H9 (cell line): ENCODE measurements at regions not wholly inside any gene's neighbourhood (a gene's known extent, or its start where the extent isn't known, plus 50 kb on each side); places are given as distances from the start of the nearest gene placed in this dataset.

Source experiments
- DNase-seq: peaks from one replicate; pipeline ENCODE4 v3.0.0-alpha.2; 2017
- H2AFZ ChIP-seq: one replicate; pipeline ENCODE4 v1.6.1; 2013; ENCODE audit warnings: mild to moderate bottlenecking, low read length, control low read depth, moderate library complexity
- H2AK5ac ChIP-seq: 2 replicates; pipeline ENCODE4 v1.6.1; 2013; ENCODE audit warnings: low read length, control low read depth, mixed read lengths; ENCODE audit not compliant: insufficient read length
- H2BK120ac ChIP-seq: one replicate; pipeline ENCODE4 v1.6.1; 2013; ENCODE audit warnings: low read depth, mild to moderate bottlenecking, low read length, control low read depth, inconsistent platforms; ENCODE audit not compliant: poor library complexity, severe bottlenecking
- H2BK12ac ChIP-seq: 2 replicates; pipeline ENCODE4 v1.6.1; 2013; ENCODE audit warnings: low read length, control low read depth, mixed read lengths, low read depth; ENCODE audit not compliant: insufficient read length
- H2BK15ac ChIP-seq: 2 replicates; pipeline ENCODE4 v1.6.1; 2013; ENCODE audit warnings: low read depth, low read length, control low read depth
- H2BK20ac ChIP-seq: one replicate; pipeline ENCODE4 v1.6.1; 2013; ENCODE audit warnings: low read depth, mild to moderate bottlenecking, low read length, control low read depth, inconsistent platforms; ENCODE audit not compliant: poor library complexity, severe bottlenecking
- H2BK5ac ChIP-seq: 2 replicates; pipeline ENCODE4 v1.6.1; 2013; ENCODE audit warnings: low read length, control low read depth, mixed read lengths; ENCODE audit not compliant: insufficient read length
- H3K14ac ChIP-seq: 2 replicates; pipeline ENCODE4 v1.6.1; 2013; ENCODE audit warnings: low read length, control low read depth; ENCODE audit not compliant: insufficient read depth
- H3K18ac ChIP-seq: 2 replicates; pipeline ENCODE4 v1.6.1; 2013; ENCODE audit warnings: low read depth, mild to moderate bottlenecking, mixed read lengths, low read length, control low read depth; ENCODE audit not compliant: insufficient read length
- H3K23ac ChIP-seq: 2 replicates; pipeline ENCODE4 v1.6.1; 2013; ENCODE audit warnings: low read length, control low read depth, mixed read lengths, low read depth; ENCODE audit not compliant: insufficient read length
- H3K23me2 ChIP-seq: 2 replicates; pipeline ENCODE4 v1.6.1; 2013; ENCODE audit warnings: low read depth, mild to moderate bottlenecking, mixed read lengths, low read length, control low read depth; ENCODE audit not compliant: insufficient read length, poor library complexity, severe bottlenecking
- H3K27ac ChIP-seq: 2 replicates; pipeline ENCODE4 v1.5.1; 2013; ENCODE audit warnings: low read length, control low read depth, mixed read lengths, low read depth; ENCODE audit not compliant: insufficient read length
- H3K27me3 ChIP-seq: 2 replicates; pipeline ENCODE4 v1.6.1; 2013; ENCODE audit warnings: low read length, control low read depth, inconsistent platforms; ENCODE audit not compliant: insufficient read depth
- H3K4ac ChIP-seq: 2 replicates; pipeline ENCODE4 v1.6.1; 2013; ENCODE audit warnings: low read depth, mild to moderate bottlenecking, control low read depth, inconsistent platforms, low read length, moderate library complexity
- H3K4me1 ChIP-seq: 2 replicates; pipeline ENCODE4 v1.6.1; 2013; ENCODE audit warnings: low read length, control low read depth, inconsistent platforms; ENCODE audit not compliant: insufficient read depth
- H3K4me2 ChIP-seq: 2 replicates; pipeline ENCODE4 v1.6.1; 2013; ENCODE audit warnings: low read length, control low read depth, mixed read lengths; ENCODE audit not compliant: insufficient read length, insufficient read depth
- H3K56ac ChIP-seq: 2 replicates; pipeline ENCODE4 v1.6.1; 2013; ENCODE audit warnings: low read depth, mild to moderate bottlenecking, mixed read lengths, low read length, control low read depth; ENCODE audit not compliant: insufficient read length
- H3K79me1 ChIP-seq: 2 replicates; pipeline ENCODE4 v1.6.1; 2013; ENCODE audit warnings: low read depth, mild to moderate bottlenecking, moderate library complexity, low read length, control low read depth, inconsistent platforms; ENCODE audit not compliant: insufficient read depth, poor library complexity, severe bottlenecking
- H3K79me2 ChIP-seq: 2 replicates; pipeline ENCODE4 v1.6.1; 2013; ENCODE audit warnings: low read length, control low read depth, inconsistent platforms; ENCODE audit not compliant: insufficient read depth
- H3K9ac ChIP-seq: 2 replicates; pipeline ENCODE4 v1.6.1; 2013; ENCODE audit warnings: low read length, control low read depth, mixed read lengths; ENCODE audit not compliant: insufficient read length; ENCODE audit errors: extremely low read depth
- H3K9me3 ChIP-seq: one replicate; pipeline ENCODE4 v1.6.1; 2013; ENCODE audit warnings: low read depth, low read length, inconsistent platforms; ENCODE audit not compliant: control insufficient read depth
- H3T11ph ChIP-seq: one replicate; pipeline ENCODE4 v1.6.1; 2013; ENCODE audit warnings: mild to moderate bottlenecking, low read length, control low read depth, inconsistent platforms
- H4K20me1 ChIP-seq: one replicate; pipeline ENCODE4 v1.6.1; 2013; ENCODE audit not compliant: control insufficient read depth, insufficient read length, insufficient read depth
- H4K5ac ChIP-seq: 2 replicates; pipeline ENCODE4 v1.6.1; 2013; ENCODE audit warnings: low read depth, mild to moderate bottlenecking, mixed read lengths, low read length, control low read depth; ENCODE audit not compliant: insufficient read length
- H4K8ac ChIP-seq: replicated peaks from 2 replicates; pipeline ENCODE4 v1.6.1; 2013; ENCODE audit warnings: low read length, control low read depth, mixed read lengths, low read depth; ENCODE audit not compliant: insufficient read length
- H4K91ac ChIP-seq: 2 replicates; pipeline ENCODE4 v1.6.1; 2013; ENCODE audit warnings: low read depth, mild to moderate bottlenecking, moderate library complexity, mixed read lengths, low read length, control low read depth; ENCODE audit not compliant: insufficient read length
- H3K27ac Mint-ChIP-seq, 3 experiments: 2 replicates in 2 of 3; 3 replicates in 1 of 3; pipeline ENCODE4 v1.8.0; 2020 to 2021; ENCODE audit warnings: mixed read lengths in 3 of 3, mild to moderate bottlenecking in 1 of 3, moderate library complexity in 1 of 3
- H3K27me3 Mint-ChIP-seq: 2 replicates; pipeline ENCODE4 v1.8.0; 2021; ENCODE audit warnings: low read depth, mild to moderate bottlenecking, moderate library complexity, mixed read lengths
- H3K36me3 Mint-ChIP-seq, 3 experiments: 2 replicates in 2 of 3; 3 replicates in 1 of 3; pipeline ENCODE4 v1.8.0; 2020 to 2021; ENCODE audit warnings: low read depth in 3 of 3, mixed read lengths in 3 of 3; ENCODE audit not compliant: insufficient read depth in 1 of 3
- H3K4me1 Mint-ChIP-seq, 2 experiments: 2 replicates each; pipeline ENCODE4 v1.8.0; 2020; ENCODE audit warnings: mixed read lengths in 2 of 2
- H3K4me3 Mint-ChIP-seq, 2 experiments: 2 replicates in 1 of 2; 3 replicates in 1 of 2; pipeline ENCODE4 v1.8.0; 2020 to 2021; ENCODE audit warnings: mild to moderate bottlenecking in 2 of 2, mixed read lengths in 2 of 2, moderate library complexity in 1 of 2
- H3K9me3 Mint-ChIP-seq, 2 experiments: 2 replicates in 1 of 2; 3 replicates in 1 of 2; pipeline ENCODE4 v1.8.0; 2020; ENCODE audit warnings: mild to moderate bottlenecking in 2 of 2, mixed read lengths in 2 of 2, moderate library complexity in 1 of 2
- CTCF ChIP-seq: fragments of 200-600 bp; sonication (generic); conservative IDR thresholded peaks from 3 replicates; pipeline ENCODE4 v1.8.0; 2021; ENCODE audit warnings: antibody characterized with exemption, mild to moderate bottlenecking
- WGBS: extraction: QIAGEN DNeasy Blood & Tissue Kit; methylation state at CpG from one replicate; pipeline ENCODE4 v1.1.7; 2013; ENCODE audit warnings: missing lambda C conversion rate, low lambda C conversion rate, mixed read lengths; ENCODE audit not compliant: insufficient read length; ENCODE audit errors: extremely low coverage; 5-methylcytosine and 5-hydroxymethylcytosine counted together

GRCh38 chr3:25863011-25863415 is 73.1 kb downstream of the OXSM start:
- Mint-ChIP-seq H3K4me3 (no peak overlapping the region), H3K36me3 (peaks cover 2 to 13% (median 7%) of the 10 kb centered on the region in 3 experiments; a peak in 5 of 7 replicates), H3K9me3 (peaks cover 14 to 16% of the 10 kb centered on the region in 2 experiments), H3K27me3 (no peaks in the 10 kb centered on the region), H3K4me1 (peaks cover 22% of the 10 kb centered on the region in 2 experiments), H3K27ac (no peak overlapping the region; a peak in 1 of 7 replicates)
- no peak overlapping the region for H2BK12ac ChIP-seq
- H4K20me1 ChIP-seq = no peaks in the 10 kb centered on the region
- H3K27me3 ChIP-seq = no peaks in the 10 kb centered on the region
- no peaks in the 10 kb centered on the region for H3K79me1 ChIP-seq
- no peak overlapping the region for H3K14ac ChIP-seq
- no peak overlapping the region for H4K8ac ChIP-seq
- no peak for TF ChIP-seq CTCF
- H2BK120ac ChIP-seq = no peak overlapping the region
- no peaks in the 10 kb centered on the region for H3K4me1 ChIP-seq
- no peak overlapping the region for H3K4ac ChIP-seq
- no peak overlapping the region for H2AK5ac ChIP-seq
- H3K9me3 ChIP-seq = no peaks in the 10 kb centered on the region
- no peaks in the 10 kb centered on the region for H3K23me2 ChIP-seq
- H3T11ph ChIP-seq = no peak overlapping the region
- no peak overlapping the region for H2BK15ac ChIP-seq
- no peak overlapping the region for H3K56ac ChIP-seq
- no peak overlapping the region for H4K91ac ChIP-seq
- no CpG with 5 or more reads among the region's 3 CpGs for WGBS
- no peak overlapping the region for H2BK20ac ChIP-seq
- DNase-seq = no peak
- H3K23ac ChIP-seq = no peak overlapping the region
- no peak overlapping the region for H3K27ac ChIP-seq
- no peak overlapping the region for H3K18ac ChIP-seq
- H4K5ac ChIP-seq = no peak overlapping the region
- H3K4me2 ChIP-seq = no peak overlapping the region
- H3K9ac ChIP-seq = no peak overlapping the region
- no peak overlapping the region for H2BK5ac ChIP-seq
- no peak overlapping the region for H2AFZ ChIP-seq
- no peaks in the 10 kb centered on the region for H3K79me2 ChIP-seq
